ENCODE measurements at regions not wholly inside any gene's neighbourhood (a gene's known extent, or its start where the extent isn't known, plus 50 kb on each side); places are given as distances from the start of the nearest gene placed in this dataset.

GRCh38 chr21:16969636-16970035 is 543.2 kb upstream of the CXADR start:
- no peak for ATAC-seq
- Histone ChIP-seq H3K36me3 (ENCODE audit: insufficient read depth) (no peaks in the 10 kb centered on the region), H3K27ac (ENCODE audit: low read depth) (no peak overlapping the region), H3K4me1 (ENCODE audit: insufficient read depth) (no peaks in the 10 kb centered on the region), H2AFZ (no peak overlapping the region), H3K9me2 (ENCODE audit: insufficient read depth) (no peaks in the 10 kb centered on the region), H3K27me3 (ENCODE audit: insufficient read depth) (no peaks in the 10 kb centered on the region), H3K79me2 (replicated peaks; ENCODE audit: insufficient read depth) (no peaks in the 10 kb centered on the region), H3F3A (replicated peaks; ENCODE audit: low read depth) (no peaks in the 10 kb centered on the region), H4K20me1 (replicated peaks; ENCODE audit: insufficient read depth) (no peaks in the 10 kb centered on the region), H3K4me2 (no peak overlapping the region), H3K4me3 (no peak overlapping the region)
- no peak for DNase-seq (ENCODE audit: low spot score)
- peaks cover 13% of the 10 kb centered on the region; the same call in 2 of the 3 replicates for H3K36me3 Mint-ChIP-seq (ENCODE audit: low read depth)
- peaks cover 12% of the 10 kb centered on the region for H3K9me3 Mint-ChIP-seq
- TF ChIP-seq POLR2AphosphoS5 (IDR thresholded peaks at IDR 0.05; ENCODE audit: low read depth) (no peak), CTCF (conservative IDR thresholded peaks at IDR 0.05; ENCODE audit: low read depth in 2 of 2) (no peak), EZH2phosphoT487 (IDR thresholded peaks at IDR 0.05; ENCODE audit: unreplicated experiment) (no peak), NANOG (IDR thresholded peaks at IDR 0.05; ENCODE audit: borderline replicate concordance) (no peak)
- H3K27me3 Mint-ChIP-seq (ENCODE audit: insufficient read depth, low read depth, poor library complexity), result peaks cover 2% of the 10 kb centered on the region
- no peak overlapping the region for H3K27ac Mint-ChIP-seq
- no peak overlapping the region for H3K4me3 Mint-ChIP-seq
- H3K4me1 Mint-ChIP-seq, result peaks cover 3% of the 10 kb centered on the region; the same call in 2 of the 3 replicates

- H2AFZ ChIP-seq, result no peak overlapping the region
- H3K4me3 Mint-ChIP-seq, result no peak overlapping the region
- no peak overlapping the region for H3K27ac ChIP-seq (ENCODE audit: low read depth)
- no peaks in the 10 kb centered on the region for H3F3A ChIP-seq (replicated peaks; ENCODE audit: low read depth)
- H3K4me1 Mint-ChIP-seq, result peaks cover 20% of the 10 kb centered on the region
- H3K36me3 ChIP-seq (ENCODE audit: insufficient read depth), result no peaks in the 10 kb centered on the region
- DNase-seq (ENCODE audit: low spot score) (no peak), ATAC-seq (no peak)
- no peaks in the 10 kb centered on the region for H3K36me3 Mint-ChIP-seq (ENCODE audit: low read depth)
- no peaks in the 10 kb centered on the region for H3K9me2 ChIP-seq (ENCODE audit: insufficient read depth)
- H3K4me2 ChIP-seq, result no peak overlapping the region
- no peaks in the 10 kb centered on the region for H3K27me3 ChIP-seq (ENCODE audit: insufficient read depth)
- no peaks in the 10 kb centered on the region for H3K79me2 ChIP-seq (replicated peaks; ENCODE audit: insufficient read depth)
- H3K4me3 ChIP-seq, result no peak overlapping the region
- H4K20me1 ChIP-seq (replicated peaks; ENCODE audit: insufficient read depth), result no peaks in the 10 kb centered on the region
- no peak for TF ChIP-seq ZNF114 (CRISPR knock-in tag; IDR thresholded peaks at IDR 0.05)
- H3K9me3 Mint-ChIP-seq, result no peaks in the 10 kb centered on the region
- peaks cover 11% of the 10 kb centered on the region; the same call in 1 of the 2 replicates for H3K4me1 ChIP-seq (ENCODE audit: insufficient read depth)
- H3K27me3 Mint-ChIP-seq (ENCODE audit: insufficient read depth, low read depth, poor library complexity), result peaks cover 4% of the 10 kb centered on the region
- no peak overlapping the region for H3K27ac Mint-ChIP-seq
Observed at GRCh38 chr21:16974060-16974459, 538.8 kb upstream of the CXADR start.

GRCh38 chr21:16976193-16976592 is 536.6 kb upstream of the CXADR start:
- Mint-ChIP-seq H3K36me3 (ENCODE audit: low read depth) (no peaks in the 10 kb centered on the region), H3K27me3 (ENCODE audit: insufficient read depth, low read depth, poor library complexity) (peaks cover 4% of the 10 kb centered on the region), H3K27ac (no peak overlapping the region), H3K4me3 (no peak overlapping the region), H3K4me1 (peaks cover 20% of the 10 kb centered on the region), H3K9me3 (no peaks in the 10 kb centered on the region)
- no peaks in the 10 kb centered on the region for H4K20me1 ChIP-seq (replicated peaks; ENCODE audit: insufficient read depth)
- peaks cover 11% of the 10 kb centered on the region; the same call in 1 of the 2 replicates for H3K4me1 ChIP-seq (ENCODE audit: insufficient read depth)
- H3K36me3 ChIP-seq (ENCODE audit: insufficient read depth), result no peaks in the 10 kb centered on the region
- ATAC-seq (no peak), DNase-seq (ENCODE audit: low spot score) (no peak)
- no peaks in the 10 kb centered on the region for H3K9me2 ChIP-seq (ENCODE audit: insufficient read depth)
- no peak overlapping the region for H3K4me3 ChIP-seq
- H3K4me2 ChIP-seq, result no peak overlapping the region
- no peak overlapping the region for H3K27ac ChIP-seq (ENCODE audit: low read depth)
- no peaks in the 10 kb centered on the region for H3F3A ChIP-seq (replicated peaks; ENCODE audit: low read depth)
- H2AFZ ChIP-seq, result peak overlapping the region; percentile 9; the same call in 1 of the 2 replicates
- no peaks in the 10 kb centered on the region for H3K27me3 ChIP-seq (ENCODE audit: insufficient read depth)
- no peaks in the 10 kb centered on the region for H3K79me2 ChIP-seq (replicated peaks; ENCODE audit: insufficient read depth)
- TF ChIP-seq CREB1 (CRISPR knock-in tag; IDR thresholded peaks at IDR 0.05; ENCODE audit: low read depth) (no peak), NANOG (IDR thresholded peaks at IDR 0.05; ENCODE audit: borderline replicate concordance) (no peak), EZH2phosphoT487 (IDR thresholded peaks at IDR 0.05; ENCODE audit: unreplicated experiment) (no peak), REST (IDR thresholded peaks at IDR 0.05; ENCODE audit: unreplicated experiment) (no peak), STAT1 (IDR thresholded peaks at IDR 0.05; ENCODE audit: unreplicated experiment) (no peak), EZH2 (IDR thresholded peaks at IDR 0.05; ENCODE audit: low read depth, unreplicated experiment) (no peak), CTCF (conservative IDR thresholded peaks at IDR 0.05; ENCODE audit: low read depth in 2 of 2) (no peak), JUNB (IDR thresholded peaks at IDR 0.05; ENCODE audit: unreplicated experiment) (no peak)

Measured in GM23338 (cell line).